Fibroblast of lung (primary cell): ENCODE measurements at regions not wholly inside any gene's neighbourhood (a gene's known extent, or its start where the extent isn't known, plus 50 kb on each side); places are given as distances from the start of the nearest gene placed in this dataset.

Experiments
- DNase-seq, 2 donors: peaks; one replicate each; pipeline versions ENCODE4 v3.0.0 to v3.0.0-alpha.2; 2010; ENCODE audit warnings: low read depth in 2 of 2
- H2AFZ ChIP-seq: 2 replicates; pipeline ENCODE4 v1.5.1; 2012; ENCODE audit warnings: low read length, control low read depth, inconsistent platforms
- H3K27ac ChIP-seq: 2 replicates; pipeline ENCODE4 v1.5.1; 2011; ENCODE audit warnings: low read length, control low read depth; ENCODE audit not compliant: insufficient read depth
- H3K27me3 ChIP-seq: 2 replicates; pipeline ENCODE4 v1.5.1; 2011; ENCODE audit warnings: mild to moderate bottlenecking, low read length; ENCODE audit not compliant: control insufficient read depth, insufficient read depth
- H3K36me3 ChIP-seq: 2 replicates; pipeline ENCODE4 v1.5.1; 2011; ENCODE audit warnings: low read length; ENCODE audit not compliant: control insufficient read depth, insufficient read depth
- H3K4me1 ChIP-seq: 2 replicates; pipeline ENCODE4 v1.5.1; 2011; ENCODE audit warnings: low read length; ENCODE audit not compliant: control insufficient read depth, insufficient read depth; ENCODE audit errors: extremely low read depth
- H3K4me2 ChIP-seq: 2 replicates; pipeline ENCODE4 v1.5.1; 2011; ENCODE audit warnings: low read length, control low read depth; ENCODE audit not compliant: insufficient read depth; ENCODE audit errors: extremely low read depth
- H3K4me3 ChIP-seq, 4 experiments: fragments of 200-600 bp in 1 of 4; sonication (generic) in 1 of 4; replicated peaks in 1 of 4; 2 replicates each; pipeline ENCODE4 v1.5.1; 2011 to 2016; ENCODE audit warnings: low read length in 4 of 4, low read depth in 3 of 4, mild to moderate bottlenecking in 3 of 4, control low read depth in 2 of 4, inconsistent platforms in 1 of 4, mixed read lengths in 1 of 4; ENCODE audit not compliant: insufficient read depth in 1 of 4; ENCODE audit errors: control extremely low read depth in 1 of 4
- H3K79me2 ChIP-seq: 2 replicates; pipeline ENCODE4 v1.5.1; 2012; ENCODE audit warnings: mild to moderate bottlenecking, low read length, inconsistent platforms; ENCODE audit not compliant: control insufficient read depth, insufficient read depth
- H3K9ac ChIP-seq: 2 replicates; pipeline ENCODE4 v1.5.1; 2011; ENCODE audit warnings: mild to moderate bottlenecking, low read length, control low read depth; ENCODE audit not compliant: insufficient read depth
- H3K9me3 ChIP-seq: 2 replicates; pipeline ENCODE4 v1.5.1; 2012; ENCODE audit warnings: low read depth, low read length; ENCODE audit not compliant: control insufficient read depth, insufficient read depth
- H4K20me1 ChIP-seq: 2 replicates; pipeline ENCODE4 v1.5.1; 2011; ENCODE audit warnings: low read length; ENCODE audit not compliant: control insufficient read depth, insufficient read depth; ENCODE audit errors: extremely low read depth
- CTCF ChIP-seq, 2 donors: IDR thresholded peaks in 1 of 2; conservative IDR thresholded peaks in 1 of 2; 1 replicate in 1 of 2; 2 replicates in 1 of 2; pipeline ENCODE4 v1.5.1; 2011 to 2012; ENCODE audit warnings: low read length in 2 of 2, control low read depth in 1 of 2, inconsistent platforms in 1 of 2, low read depth in 1 of 2, mild to moderate bottlenecking in 1 of 2
- EZH2 ChIP-seq: IDR thresholded peaks from 2 replicates; pipeline ENCODE4 v1.5.1; 2012; ENCODE audit warnings: low read length, control low read depth, mild to moderate bottlenecking; ENCODE audit errors: missing control alignments

GRCh38 chr4:8796096-8796495, 75.5 kb downstream of the HMX1 start:
- H3K4me2 ChIP-seq: no peak overlapping the region
- H3K4me1 ChIP-seq: no peaks in the 10 kb centered on the region
- H3K4me3 ChIP-seq: no peak overlapping the region
- no peaks in the 10 kb centered on the region for H3K27me3 ChIP-seq
- H3K9ac ChIP-seq: no peak overlapping the region
- no peak for TF ChIP-seq EZH2
- no peak for TF ChIP-seq CTCF (conservative IDR thresholded peaks at IDR 0.05 in 1 of 2, IDR thresholded peaks at IDR 0.05 in 1 of 2; ENCODE audit: low read depth in 1 of 2, low read length in 2 of 2)
- H2AFZ ChIP-seq: no peak overlapping the region
- no peak overlapping the region for H3K27ac ChIP-seq
- no peaks in the 10 kb centered on the region for H4K20me1 ChIP-seq
- no peaks in the 10 kb centered on the region for H3K79me2 ChIP-seq
- no peak for DNase-seq
- H3K9me3 ChIP-seq: no peaks in the 10 kb centered on the region
- no peaks in the 10 kb centered on the region for H3K36me3 ChIP-seq

- H2AFZ ChIP-seq: no peak overlapping the region
Measured at GRCh38 chr4:8795140-8795539, 76.5 kb downstream of the HMX1 start.

GRCh38 chr4:8794491-8794890, 77.1 kb downstream of the HMX1 start:
- Histone ChIP-seq H3K4me1 (no peaks in the 10 kb centered on the region), H2AFZ (no peak overlapping the region), H3K9ac (no peak overlapping the region), H3K36me3 (no peaks in the 10 kb centered on the region), H3K27ac (no peak overlapping the region), H3K79me2 (no peaks in the 10 kb centered on the region), H3K27me3 (no peaks in the 10 kb centered on the region), H3K4me2 (no peak overlapping the region), H3K9me3 (no peaks in the 10 kb centered on the region), H4K20me1 (no peaks in the 10 kb centered on the region), H3K4me3 (no peak overlapping the region)
- no peak for TF ChIP-seq EZH2
- no peak for DNase-seq

More at GRCh38 chr4:8795140-8795539, 76.5 kb downstream of the HMX1 start:
- Histone ChIP-seq H3K36me3 (no peaks in the 10 kb centered on the region), H3K4me1 (no peaks in the 10 kb centered on the region), H4K20me1 (no peaks in the 10 kb centered on the region), H3K4me3 (no peak overlapping the region), H3K27ac (no peak overlapping the region), H3K27me3 (no peaks in the 10 kb centered on the region), H3K9me3 (no peaks in the 10 kb centered on the region), H3K4me2 (no peak overlapping the region), H3K9ac (no peak overlapping the region), H3K79me2 (no peaks in the 10 kb centered on the region)
- TF ChIP-seq EZH2: no peak
- TF ChIP-seq CTCF (conservative IDR thresholded peaks at IDR 0.05 in 1 of 2, IDR thresholded peaks at IDR 0.05 in 1 of 2; ENCODE audit: low read depth in 1 of 2, low read length in 2 of 2): no peak
- no peak for DNase-seq
